HuH-7 (cell line): ENCODE measurements at regions not wholly inside any gene's neighbourhood (a gene's known extent, or its start where the extent isn't known, plus 50 kb on each side); places are given as distances from the start of the nearest gene placed in this dataset.
A peak's percentile ranks its signal among the peaks of the same experiment; 100 is the strongest.
"Not testable (repeated sequence)": the region's sequence is repeated elsewhere in the genome, so short reads cannot be mapped to it uniquely, and the experiment has no call there.

Source experiments
- DNase-seq: peaks from one replicate; pipeline ENCODE4 v3.0.0; 2011; ENCODE audit warnings: low spot score

GRCh38 chr10:3342771-3343170 is 170.2 kb upstream of the PITRM1 start:
- no peak for DNase-seq

DNA sequence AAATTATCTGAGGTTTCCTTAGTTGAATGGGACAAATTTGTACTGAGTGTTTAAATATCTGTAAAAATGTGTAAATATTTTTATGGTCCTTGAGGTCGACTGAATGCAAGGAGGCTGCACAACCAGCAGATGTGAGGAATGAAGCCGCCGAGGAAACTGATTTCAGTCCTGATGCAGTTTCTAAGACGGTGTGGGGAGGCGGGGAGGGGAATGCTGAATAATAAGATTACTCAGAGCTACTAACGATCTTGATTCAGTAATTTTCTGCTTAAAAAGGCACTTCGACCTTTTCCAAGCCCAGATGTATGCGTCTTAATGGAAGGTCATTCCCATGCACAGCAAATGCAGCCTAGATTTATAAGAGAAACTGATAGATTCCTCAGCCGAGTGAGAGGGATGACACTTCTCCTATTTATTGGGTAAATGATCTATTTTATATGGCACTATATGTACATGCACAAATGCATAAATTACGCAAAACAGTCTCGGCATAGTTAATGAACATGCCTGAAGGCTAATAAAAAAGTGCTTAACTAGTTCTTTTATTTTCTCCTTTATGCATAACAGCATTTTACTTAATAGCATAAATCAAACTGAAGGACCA is 167.6 kb upstream of the PITRM1 start:
- no peak for DNase-seq

DNA sequence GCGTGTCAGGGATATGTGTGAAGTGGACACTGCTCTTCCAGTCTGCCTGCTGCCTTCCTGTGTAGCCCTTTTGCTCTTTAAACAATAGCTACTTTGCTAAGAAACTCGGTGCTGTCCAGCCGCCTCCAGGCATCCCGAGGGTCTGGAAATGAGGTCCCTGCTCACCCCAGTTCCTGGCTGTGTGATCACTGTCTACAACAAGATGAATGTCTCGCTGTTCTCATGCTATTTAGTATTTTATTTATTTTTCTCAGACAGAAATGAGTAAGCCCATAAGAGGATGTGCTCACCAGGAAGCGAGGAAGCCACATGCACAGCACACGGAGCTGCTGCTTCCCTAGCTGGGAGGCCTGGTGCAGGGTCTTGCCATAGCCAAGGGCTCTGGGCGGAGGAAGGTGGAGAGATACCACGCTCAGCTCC is 167.0 kb upstream of the PITRM1 start:
- DNase-seq, result no peak

DNA sequence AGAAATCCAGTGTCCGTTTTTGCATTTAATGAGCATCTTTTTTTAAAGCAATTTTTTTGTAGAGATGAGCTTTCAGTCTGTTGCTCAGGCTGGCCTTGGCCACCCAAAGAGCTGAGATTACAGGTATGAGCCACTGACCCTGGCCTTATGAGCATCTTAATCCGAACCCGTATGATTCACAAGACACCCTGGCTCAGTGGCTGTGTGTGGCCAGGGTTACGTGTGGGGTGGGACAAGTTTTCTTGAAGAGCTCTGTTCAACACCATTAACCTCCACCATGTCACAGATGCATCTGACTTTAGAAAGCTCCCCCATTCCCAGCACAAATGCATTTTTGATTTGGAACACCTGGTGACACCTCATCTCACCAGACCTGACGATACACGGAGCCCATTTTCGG is 166.5 kb upstream of the PITRM1 start:
- no peak for DNase-seq

GRCh38 chr10:3337741-3338140 is 165.2 kb upstream of the PITRM1 start:
- no peak for DNase-seq

- no peak for DNase-seq
These were observed 164.2 kb upstream of the PITRM1 start for GRCh38 chr10:3336673-3337293.

- no peak for DNase-seq
These were observed 160.8 kb upstream of the PITRM1 start for GRCh38 chr10:3333426-3333825.

DNA sequence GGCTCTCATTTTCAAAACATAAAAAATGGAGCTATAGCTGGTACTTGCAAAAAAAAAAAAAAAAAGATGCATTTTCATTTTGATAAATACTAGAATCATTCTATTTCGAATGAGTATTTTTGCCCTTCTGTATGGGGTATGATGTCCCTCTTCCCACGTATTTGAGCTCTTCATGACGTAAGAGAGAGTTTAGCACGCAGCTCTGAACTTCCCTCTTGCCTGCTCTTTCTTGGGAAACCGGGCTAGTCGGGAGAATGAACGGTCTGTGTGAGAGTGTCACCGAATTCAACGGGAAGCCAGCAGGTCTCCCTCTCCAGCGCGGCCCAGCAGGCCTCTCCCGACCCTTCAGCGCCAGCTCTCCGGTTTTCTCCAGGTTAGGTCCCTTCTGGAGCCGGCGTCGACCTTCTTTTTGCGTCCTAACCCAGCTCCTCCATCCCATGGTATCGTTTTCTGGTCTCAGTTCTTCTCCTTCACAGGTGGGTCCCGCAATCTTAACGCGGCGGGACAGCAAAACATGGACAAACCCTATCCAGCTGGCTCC is 159.2 kb upstream of the PITRM1 start:
- no peak for DNase-seq

DNA sequence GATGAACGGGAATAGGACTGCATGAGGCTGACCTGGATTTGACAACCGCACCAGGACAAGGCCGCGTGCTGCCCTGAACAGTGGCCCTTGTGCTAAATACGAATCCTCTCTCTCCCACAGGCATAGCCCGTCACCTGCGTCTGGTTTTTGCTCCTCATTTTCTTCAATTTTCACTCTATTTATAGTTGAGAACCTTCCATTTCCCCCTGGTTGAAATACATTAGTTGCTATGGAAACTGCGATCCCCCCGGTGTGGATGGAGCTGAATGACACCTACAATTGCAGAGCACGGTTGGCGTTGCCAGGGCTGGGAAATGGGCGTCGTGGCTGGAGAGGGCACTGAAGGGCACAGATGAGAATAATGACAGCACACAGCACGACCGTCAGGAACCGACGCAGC is 158.6 kb upstream of the PITRM1 start:
- no peak for DNase-seq

DNA sequence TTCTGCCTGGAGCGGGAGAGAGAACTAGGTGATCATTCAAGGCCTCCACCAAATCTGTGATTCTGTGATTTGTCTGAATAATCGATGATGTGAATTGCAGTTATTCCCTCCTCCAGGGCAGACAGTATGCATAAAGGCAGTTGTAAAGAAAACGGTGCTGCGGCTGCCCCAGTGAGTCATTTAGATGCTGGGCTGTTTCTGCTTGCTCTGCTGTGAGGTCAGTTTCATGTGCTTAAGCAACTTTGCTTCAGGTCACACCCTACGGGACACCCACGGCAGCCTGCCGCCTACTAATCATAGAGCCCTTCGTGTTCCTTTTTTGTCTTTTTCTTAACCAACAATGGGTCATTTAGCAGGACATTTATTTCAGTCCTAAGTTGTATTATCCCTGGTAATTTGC is 158.1 kb upstream of the PITRM1 start:
- no peak for DNase-seq

DNA sequence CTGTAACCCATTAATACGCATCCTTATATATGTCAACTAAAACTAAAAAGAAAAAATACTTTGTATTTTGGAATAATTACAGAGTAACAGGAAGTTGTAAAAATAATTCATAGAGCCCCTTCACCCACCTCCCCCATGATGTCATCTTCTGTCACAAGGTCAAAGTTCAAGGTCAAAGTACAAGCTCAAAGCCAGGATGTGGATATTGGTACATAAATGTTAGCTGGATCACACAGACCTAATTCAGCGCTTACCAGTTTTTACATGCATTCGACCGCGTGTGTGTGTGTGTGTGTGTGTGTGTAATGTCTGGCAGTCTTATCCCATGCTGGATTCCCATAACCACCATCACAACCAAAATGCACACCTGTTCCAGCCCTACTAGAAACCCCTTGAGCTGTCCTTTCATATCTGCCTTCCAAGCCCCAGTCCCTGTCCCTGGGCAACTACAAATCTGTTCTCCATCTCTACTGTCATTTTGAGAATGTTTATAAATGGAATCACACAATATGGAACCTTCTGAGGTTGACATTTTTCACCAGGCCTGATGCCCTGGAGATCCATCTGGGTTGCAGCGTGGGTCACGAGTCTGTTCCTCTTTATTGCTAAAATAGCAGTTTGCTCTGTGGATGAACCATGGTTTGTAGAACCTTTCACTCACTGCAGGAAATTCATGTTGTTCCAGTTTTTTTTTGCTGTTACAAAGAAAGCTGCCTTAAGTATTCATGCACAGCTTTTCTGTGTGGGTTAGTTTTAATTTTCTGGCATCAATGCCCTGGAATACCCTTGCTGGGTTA is 153.6 kb upstream of the PITRM1 start:
- DNase-seq, result no peak

DNA sequence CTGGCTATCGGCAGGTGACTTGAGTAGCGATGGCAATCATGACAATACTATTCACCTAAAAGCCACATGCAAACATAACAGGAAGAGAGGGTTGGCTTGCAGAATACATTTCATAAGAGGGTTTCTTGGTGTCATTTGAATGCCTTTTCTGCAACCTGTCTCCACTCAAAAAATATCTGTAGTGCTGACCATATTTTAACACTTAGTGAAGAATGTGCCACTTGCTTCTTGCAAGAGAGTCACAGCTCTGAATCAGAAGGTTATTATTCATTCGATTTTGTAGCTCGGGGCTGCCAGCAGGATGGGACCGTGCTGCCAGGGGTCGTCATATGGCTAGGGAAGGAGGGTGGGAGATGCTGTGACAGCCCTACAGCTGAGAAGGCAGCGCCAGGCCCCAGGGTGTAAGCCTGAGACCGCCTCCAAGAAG is 152.0 kb upstream of the PITRM1 start:
- no peak for DNase-seq

DNA sequence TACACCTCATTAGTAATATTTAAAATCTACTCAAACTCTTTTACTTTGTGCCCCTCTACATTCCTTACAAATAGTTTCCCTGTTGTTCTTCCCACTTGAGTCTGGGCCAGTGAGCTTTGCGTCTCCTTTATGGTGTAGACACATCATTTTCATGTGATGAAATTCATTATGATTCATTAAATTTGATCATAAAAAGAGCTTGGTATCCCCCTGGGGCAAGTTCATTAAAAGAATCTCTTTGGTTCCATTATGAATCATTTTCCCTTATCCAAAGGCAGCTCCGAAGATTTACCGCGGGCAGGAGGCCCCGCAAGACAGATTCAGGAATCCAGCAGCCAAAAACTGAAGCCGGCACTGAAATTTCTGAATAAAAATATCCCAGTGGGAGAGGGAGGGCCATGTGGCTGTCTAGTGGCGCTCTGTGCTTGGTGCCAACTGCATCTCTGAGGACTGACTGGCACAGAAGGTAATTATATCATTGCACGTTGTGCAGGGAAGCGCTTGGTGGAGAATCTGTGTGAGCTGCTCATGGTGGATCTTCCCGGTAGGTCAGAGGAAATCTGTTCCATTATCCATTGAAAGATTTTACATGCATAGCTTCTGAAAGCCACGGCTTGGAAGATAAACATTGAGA is 151.4 kb upstream of the PITRM1 start:
- DNase-seq, result no peak

GRCh38 chr10:3321123-3321522 is 148.5 kb upstream of the PITRM1 start:
- DNase-seq, result no peak

DNA sequence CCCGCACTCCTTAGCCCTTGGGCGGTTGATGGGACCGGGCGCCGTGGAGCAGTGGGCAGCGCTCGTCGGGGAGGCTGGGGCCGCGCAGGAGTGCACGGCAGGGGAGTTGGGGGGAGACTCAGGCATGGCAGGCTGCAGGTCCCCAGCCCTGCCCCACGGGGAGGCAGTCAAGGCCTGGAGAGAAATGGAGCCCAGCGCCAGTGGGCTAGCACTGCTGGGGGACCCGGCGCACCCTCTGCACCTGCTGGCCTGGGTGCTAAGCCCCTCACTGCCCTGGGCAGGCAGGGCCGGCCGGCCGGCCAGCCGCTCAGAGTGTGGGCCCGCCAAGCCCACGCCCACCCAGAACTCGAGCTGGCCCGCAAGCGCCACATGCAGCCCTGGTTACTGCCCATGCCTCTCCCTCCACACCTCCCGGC is 147.2 kb upstream of the PITRM1 start:
- DNase-seq, result no peak

- DNase-seq, result peak; percentile 32
These were observed 145.9 kb upstream of the PITRM1 start for GRCh38 chr10:3318480-3318807.

DNA sequence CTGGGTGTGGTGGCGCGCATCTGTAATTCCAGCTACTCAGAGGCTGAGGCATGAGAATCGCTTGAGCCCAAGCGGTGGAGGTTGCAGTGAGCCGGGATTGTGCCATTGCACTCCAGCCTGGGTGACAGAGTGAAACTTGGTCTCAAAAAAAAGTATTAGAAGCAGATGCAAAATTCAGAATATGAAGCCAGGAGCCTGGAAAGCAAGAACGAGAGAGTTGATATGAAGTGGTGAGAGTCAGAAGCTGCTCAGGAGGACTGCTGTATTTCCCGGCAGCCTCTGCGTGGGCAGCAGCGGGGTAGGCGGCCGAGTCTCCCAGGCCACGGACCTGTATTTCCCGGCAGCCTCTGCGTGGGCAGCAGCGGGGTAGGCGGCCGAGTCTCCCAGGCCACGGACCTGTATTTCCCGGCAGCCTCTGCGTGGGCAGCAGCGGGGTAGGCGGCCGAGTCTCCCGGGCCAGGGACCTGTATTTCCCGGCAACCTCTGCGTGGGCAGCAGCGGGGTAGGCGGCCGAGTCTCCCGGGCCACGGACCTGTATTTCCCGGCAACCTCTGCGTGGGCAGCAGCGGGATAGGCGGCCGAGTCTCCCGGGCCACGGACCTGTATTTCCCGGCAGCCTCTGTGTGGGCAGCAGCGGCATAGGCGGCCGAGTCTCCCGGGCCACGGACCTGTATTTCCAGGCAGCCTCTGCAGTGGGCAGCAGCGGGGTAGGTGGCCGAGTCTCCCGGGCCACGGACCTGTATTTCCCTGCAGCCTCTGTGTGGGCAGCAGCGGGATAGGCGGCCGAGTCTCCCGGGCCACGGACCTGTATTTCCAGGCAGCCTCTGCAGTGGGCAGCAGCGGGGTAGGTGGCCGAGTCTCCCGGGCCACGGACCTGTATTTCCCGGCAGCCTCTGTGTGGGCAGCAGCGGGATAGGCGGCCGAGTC is 145.2 kb upstream of the PITRM1 start:
- not testable (repeated sequence) for DNase-seq

- DNase-seq, result not testable (repeated sequence)
These were observed 142.0 kb upstream of the PITRM1 start for GRCh38 chr10:3314445-3315085.

- DNase-seq, result not testable (repeated sequence)
These were observed 141.3 kb upstream of the PITRM1 start for GRCh38 chr10:3313784-3314444.

- DNase-seq, result no peak
These were observed 139.9 kb upstream of the PITRM1 start for GRCh38 chr10:3312403-3312940.
